GM12878 (cell line): ENCODE measurements at regions not wholly inside any gene's neighbourhood (a gene's known extent, or its start where the extent isn't known, plus 50 kb on each side); places are given as distances from the start of the nearest gene placed in this dataset.

Experiments
- ATAC-seq: fragments of 200-7000 bp; cut with Tn5 transposase; 3 replicates; pipeline ENCODE4 v1.9.1; 2020; ENCODE audit warnings: mild to moderate bottlenecking, moderate library complexity
- BruUV-seq: library from RNA; stranded (reverse); fragments of 400-500 nt; replicated peaks from 2 replicates; lab custom pipeline; 2021; lab: Mats Ljungman, UMichigan
- CTCF ChIA-PET: fragments of 300-600 bp; sonication (Branson Sonifier 250); formaldehyde crosslinking; extraction: SDS; loops from one replicate; lab custom pipeline; 2021; ENCODE audit warnings: inconsistent platforms; lab: Yijun Ruan, JAX
- POLR2A ChIA-PET: fragments of 350-600 bp; formaldehyde crosslinking; extraction: SDS; loops from one replicate; lab custom pipeline; 2021; ENCODE audit warnings: inconsistent platforms; lab: Charles Lee
- RAD21 ChIA-PET: fragments of 300-600 bp; sonication (Branson Sonifier 250); formaldehyde crosslinking; loops from one replicate; lab custom pipeline; 2023; ENCODE audit warnings: antibody characterized with exemption; ENCODE audit not compliant: unreplicated experiment; lab: Charles Lee
- SMC1A ChIA-PET: fragments of 300-600 bp; sonication (Branson Sonifier 250); formaldehyde crosslinking; loops from one replicate; lab custom pipeline; 2023; ENCODE audit not compliant: unreplicated experiment, uncharacterized antibody; lab: Charles Lee
- DNase-seq: peaks from one replicate; pipeline ENCODE4 v3.0.0-alpha.2; 2011; ENCODE audit warnings: low read depth, low spot score
- FAIRE-seq: peaks from 3 replicates; lab custom pipeline; 2011; peaks lifted over from hg19 to GRCh38; lab: Jason Lieb, UNC
- H2AFZ ChIP-seq: 2 replicates; pipeline ENCODE4 v1.6.0; 2011; ENCODE audit warnings: low read depth, low read length, control low read depth; ENCODE audit not compliant: control insufficient read depth
- H3K27ac ChIP-seq: 2 replicates; pipeline ENCODE4 v1.5.1; 2011; ENCODE audit warnings: control low read depth; ENCODE audit not compliant: control insufficient read depth, insufficient read depth
- H3K27me3 ChIP-seq, 2 experiments: replicated peaks in 1 of 2; 2 replicates each; pipeline versions ENCODE4 v1.6.0 to v1.6.1; 2011; ENCODE audit warnings: low read length in 1 of 2; ENCODE audit not compliant: control insufficient read depth in 2 of 2, insufficient read depth in 2 of 2
- H3K36me3 ChIP-seq, 2 experiments: 2 replicates each; pipeline ENCODE4 v1.5.1; 2011; ENCODE audit warnings: low read length in 1 of 2; ENCODE audit not compliant: control insufficient read depth in 2 of 2, insufficient read depth in 2 of 2
- H3K4me1 ChIP-seq: 2 replicates; pipeline ENCODE4 v1.6.1; 2011; ENCODE audit warnings: mild to moderate bottlenecking, low read length, moderate library complexity, mixed read lengths; ENCODE audit not compliant: control insufficient read depth, insufficient read depth
- H3K4me2 ChIP-seq: 2 replicates; pipeline ENCODE4 v1.6.0; 2011; ENCODE audit warnings: control low read depth; ENCODE audit not compliant: control insufficient read depth, insufficient read depth
- H3K4me3 ChIP-seq: fragments of 200-600 bp; sonication (generic); 2 replicates; pipeline ENCODE4 v1.5.1; 2016
- H3K79me2 ChIP-seq: 2 replicates; pipeline ENCODE4 v1.6.0; 2011; ENCODE audit warnings: low read length; ENCODE audit not compliant: control insufficient read depth, insufficient read depth
- H3K9ac ChIP-seq: 2 replicates; pipeline ENCODE4 v1.8.0; 2011; ENCODE audit warnings: low read length, control low read depth, mixed read lengths; ENCODE audit not compliant: control insufficient read depth, insufficient read depth
- H3K9me3 ChIP-seq: replicated peaks from 3 replicates; pipeline ENCODE4 v1.5.1; 2011; ENCODE audit warnings: mild to moderate bottlenecking, low read length; ENCODE audit not compliant: control insufficient read depth, insufficient read depth
- H4K20me1 ChIP-seq: 2 replicates; pipeline ENCODE4 v1.6.0; 2011; ENCODE audit not compliant: control insufficient read depth, insufficient read depth
- ATF7 ChIP-seq: fragments of 450-650 bp; IDR thresholded peaks from 2 replicates; pipeline ENCODE4 v1.6.1; 2016; ENCODE audit warnings: low read depth, mild to moderate bottlenecking
- CBFB ChIP-seq: IDR thresholded peaks from 2 replicates; pipeline ENCODE4 v1.6.1; 2016; ENCODE audit warnings: antibody characterized with exemption, low read depth
- CBX5 ChIP-seq: sonication (generic); IDR thresholded peaks from 2 replicates; pipeline ENCODE4 v1.6.1; 2016; ENCODE audit warnings: low read depth, moderate library complexity, mild to moderate bottlenecking, inconsistent platforms
- CHD4 ChIP-seq: fragments of 200-600 bp; sonication (generic); IDR thresholded peaks from 2 replicates; pipeline ENCODE4 v1.6.1; 2016; ENCODE audit warnings: mild to moderate bottlenecking
- E2F8 ChIP-seq: fragments of 450-650 bp; IDR thresholded peaks from 2 replicates; pipeline ENCODE4 v1.6.1; 2018; ENCODE audit warnings: mild to moderate bottlenecking, low read depth, moderate library complexity; ENCODE audit not compliant: partially characterized antibody
- FOXK2 ChIP-seq: fragments of 450-650 bp; IDR thresholded peaks from 2 replicates; pipeline ENCODE4 v1.6.1; 2017; ENCODE audit warnings: mild to moderate bottlenecking, moderate library complexity
- HDGF ChIP-seq: fragments of 450-650 bp; IDR thresholded peaks from 2 replicates; pipeline ENCODE4 v1.6.1; 2016; ENCODE audit warnings: antibody characterized with exemption
- IKZF2 ChIP-seq, 2 experiments: fragments of 450-650 bp; IDR thresholded peaks; 2 replicates each; pipeline ENCODE4 v1.6.1; 2017; ENCODE audit warnings: mild to moderate bottlenecking in 2 of 2, moderate library complexity in 2 of 2
- LARP7 ChIP-seq: fragments of 450-650 bp; IDR thresholded peaks from 2 replicates; pipeline ENCODE4 v1.6.1; 2017; ENCODE audit warnings: mild to moderate bottlenecking
- MEF2A ChIP-seq: IDR thresholded peaks from 2 replicates; pipeline ENCODE4 v1.6.1; 2011; ENCODE audit warnings: low read depth, mild to moderate bottlenecking, low read length, moderate library complexity; ENCODE audit not compliant: insufficient read depth
- NKRF ChIP-seq: fragments of 450-650 bp; conservative IDR thresholded peaks from 2 replicates; pipeline ENCODE4 v1.6.1; 2017; ENCODE audit warnings: mild to moderate bottlenecking, moderate library complexity
- NR2C1 ChIP-seq: fragments of 450-650 bp; IDR thresholded peaks from 2 replicates; pipeline ENCODE4 v1.6.1; 2017; ENCODE audit warnings: antibody characterized with exemption, mild to moderate bottlenecking, moderate library complexity
- NRF1 ChIP-seq: conservative IDR thresholded peaks from 2 replicates; pipeline ENCODE4 v1.6.1; 2011; ENCODE audit warnings: mild to moderate bottlenecking, low read depth, low read length, improper control_type of control experiment
- RAD21 ChIP-seq: IDR thresholded peaks from 2 replicates; pipeline ENCODE4 v1.6.1; 2011; ENCODE audit warnings: mild to moderate bottlenecking, low read depth, low read length, moderate library complexity; ENCODE audit not compliant: insufficient read depth
- RAD51 ChIP-seq: fragments of 450-650 bp; IDR thresholded peaks from 2 replicates; pipeline ENCODE4 v1.6.1; 2016; ENCODE audit warnings: moderate library complexity, mild to moderate bottlenecking, inconsistent platforms
- SIX5 ChIP-seq: IDR thresholded peaks from 2 replicates; pipeline ENCODE4 v1.6.1; 2011; ENCODE audit warnings: mild to moderate bottlenecking, low read depth, low read length, moderate library complexity; ENCODE audit not compliant: severe bottlenecking
- SP1 ChIP-seq: IDR thresholded peaks from one replicate; pipeline ENCODE4 v1.6.1; 2011; ENCODE audit warnings: low read depth, low read length
- SRF ChIP-seq, 2 experiments: IDR thresholded peaks; 2 replicates each; pipeline ENCODE4 v1.6.1; 2011; ENCODE audit warnings: low read depth in 2 of 2, low read length in 2 of 2, mild to moderate bottlenecking in 1 of 2, moderate library complexity in 1 of 2
- TCF7 ChIP-seq: IDR thresholded peaks from 2 replicates; pipeline ENCODE4 v1.6.1; 2014; ENCODE audit warnings: antibody characterized with exemption, borderline replicate concordance
- ZNF274 ChIP-seq: IDR thresholded peaks from one replicate; pipeline ENCODE4 v1.8.0; 2011; ENCODE audit not compliant: insufficient read length, insufficient read depth
- WGBS: methylation state at CpG from one replicate; pipeline ENCODE4 v1.1.6; 2016; ENCODE audit warnings: low lambda C conversion rate; ENCODE audit not compliant: insufficient replicate concordance, insufficient coverage; ENCODE audit errors: missing lambda C conversion rate; 5-methylcytosine and 5-hydroxymethylcytosine counted together
- in situ Hi-C: fragments of 300-500 bp; cut with MboI; formaldehyde crosslinking; loops from 9 replicates; pipeline ENCODE4 v1.14.3; 2018; ENCODE audit warnings: mixed read lengths
- intact Hi-C: fragments of 100-400 bp; cut with micrococcal nuclease; formaldehyde crosslinking; loops from one replicate; pipeline ENCODE4 v1.14.2; 2022; ENCODE audit not compliant: unreplicated experiment
- TF ChIP-seq, protein P1 (sequence below): IDR thresholded peaks from 2 replicates; pipeline ENCODE4 v1.6.1; 2011; ENCODE audit warnings: low read depth, low read length, improper control_type of control experiment, borderline replicate concordance

GRCh38 chr13:102935896-102936321 lies 90.1 kb downstream of the ERCC5 start (continued):
- TF ChIP-seq NRF1 = no peak
- TF ChIP-seq RAD51 = no peak
- peak; percentile 59 to 68; a peak in 2 of 4 replicates for TF ChIP-seq IKZF2 (IDR thresholded peaks at IDR 0.05)
- TF ChIP-seq TCF7 = 0 out of 2 replicates have a peak, but pooled peaks have one; percentile 62
- TF ChIP-seq LARP7 = no peak
- TF ChIP-seq FOXK2 = no peak
- no peak for TF ChIP-seq HDGF
- no peak for TF ChIP-seq CHD4
- TF ChIP-seq, all 136 proteins: peak for 14

DNA sequence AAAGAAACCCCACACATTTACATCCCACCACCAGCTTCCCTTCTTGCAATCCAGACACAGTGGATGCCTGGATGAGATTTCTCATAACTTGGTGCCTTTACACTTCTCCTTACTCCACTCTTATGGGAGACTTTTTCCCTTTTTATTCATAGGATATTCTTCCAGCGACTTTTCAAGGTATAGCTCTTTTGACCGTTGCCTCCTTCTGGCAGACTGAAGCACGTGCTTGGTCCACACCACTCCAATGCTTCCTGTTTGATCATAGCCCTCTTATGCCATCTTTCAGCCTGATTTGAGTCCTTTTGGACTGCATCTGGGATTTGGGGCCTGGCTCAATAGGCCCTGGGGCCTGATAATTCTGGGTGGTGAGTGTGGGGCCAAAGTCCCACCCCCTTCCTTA lies 87.7 kb downstream of the ERCC5 start:
- FAIRE-seq = no peak
- H2AFZ ChIP-seq = no peak overlapping the region
- WGBS = 85% methylated on average over 3 of the region's 3 CpGs
- no peaks in the 10 kb centered on the region for H3K36me3 ChIP-seq
- no peak overlapping the region for H3K4me3 ChIP-seq
- no peak for DNase-seq
- H3K27ac ChIP-seq = no peak overlapping the region
- in situ Hi-C loops (no loop called here), intact Hi-C loops (loop anchor here (10.0 kb wide), 1 partner anchor 131 kb away; the partner anchor contains the start of gene SLC10A2)
- ChIA-PET RAD21 (interaction anchor here (0.5 to 1.2 kb wide), 2 partner anchors 36 to 37 kb away, joined by 3 to 5 read pairs; no protein-coding TSS in a partner anchor), POLR2A (no interaction called here), CTCF (interaction anchor here (0.9 to 1.0 kb wide), 2 partner anchors 14 to 63 kb away, joined by 3 to 4 read pairs; no protein-coding TSS in a partner anchor), SMC1A (interaction anchor here (1.1 to 2.8 kb wide), 4 partner anchors 10 to 57 kb away, joined by 3 to 7 read pairs (median 4); no protein-coding TSS in a partner anchor)
- no peak for ATAC-seq
- H3K4me2 ChIP-seq = no peak overlapping the region
- H3K4me1 ChIP-seq = peaks cover 19% of the 10 kb centered on the region
- no peaks in the 10 kb centered on the region for H3K27me3 ChIP-seq
- no peaks in the 10 kb centered on the region for H3K79me2 ChIP-seq
- BruUV-seq = no TSS peak
- H4K20me1 ChIP-seq = no peaks in the 10 kb centered on the region
- H3K9me3 ChIP-seq = no peaks in the 10 kb centered on the region; the same call in 2 of the 3 replicates
- H3K9ac ChIP-seq = no peak overlapping the region
- TF ChIP-seq NR2C1 = no peak
- TF ChIP-seq NKRF = no peak
- TF ChIP-seq SRF (IDR thresholded peaks at IDR 0.05; ENCODE audit: low read depth in 2 of 2, low read length in 2 of 2) = no peak
- TF ChIP-seq, protein P1, sequence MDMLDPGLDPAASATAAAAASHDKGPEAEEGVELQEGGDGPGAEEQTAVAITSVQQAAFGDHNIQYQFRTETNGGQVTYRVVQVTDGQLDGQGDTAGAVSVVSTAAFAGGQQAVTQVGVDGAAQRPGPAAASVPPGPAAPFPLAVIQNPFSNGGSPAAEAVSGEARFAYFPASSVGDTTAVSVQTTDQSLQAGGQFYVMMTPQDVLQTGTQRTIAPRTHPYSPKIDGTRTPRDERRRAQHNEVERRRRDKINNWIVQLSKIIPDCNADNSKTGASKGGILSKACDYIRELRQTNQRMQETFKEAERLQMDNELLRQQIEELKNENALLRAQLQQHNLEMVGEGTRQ = no peak
- TF ChIP-seq CBX5 = no peak
- no peak for TF ChIP-seq MEF2A
- TF ChIP-seq ZNF274 = no peak
- TF ChIP-seq ATF7 = no peak
- no peak for TF ChIP-seq RAD21
- no peak for TF ChIP-seq CBFB
- no peak for TF ChIP-seq SP1
- no peak for TF ChIP-seq SIX5
- no peak for TF ChIP-seq E2F8
